ENCODE measurements at regions not wholly inside any gene's neighbourhood (a gene's known extent, or its start where the extent isn't known, plus 50 kb on each side); places are given as distances from the start of the nearest gene placed in this dataset.
"Not testable (repeated sequence)": the region's sequence is repeated elsewhere in the genome, so short reads cannot be mapped to it uniquely, and the experiment has no call there.

- DNase-seq = no peak
- TF ChIP-seq, protein P1, sequence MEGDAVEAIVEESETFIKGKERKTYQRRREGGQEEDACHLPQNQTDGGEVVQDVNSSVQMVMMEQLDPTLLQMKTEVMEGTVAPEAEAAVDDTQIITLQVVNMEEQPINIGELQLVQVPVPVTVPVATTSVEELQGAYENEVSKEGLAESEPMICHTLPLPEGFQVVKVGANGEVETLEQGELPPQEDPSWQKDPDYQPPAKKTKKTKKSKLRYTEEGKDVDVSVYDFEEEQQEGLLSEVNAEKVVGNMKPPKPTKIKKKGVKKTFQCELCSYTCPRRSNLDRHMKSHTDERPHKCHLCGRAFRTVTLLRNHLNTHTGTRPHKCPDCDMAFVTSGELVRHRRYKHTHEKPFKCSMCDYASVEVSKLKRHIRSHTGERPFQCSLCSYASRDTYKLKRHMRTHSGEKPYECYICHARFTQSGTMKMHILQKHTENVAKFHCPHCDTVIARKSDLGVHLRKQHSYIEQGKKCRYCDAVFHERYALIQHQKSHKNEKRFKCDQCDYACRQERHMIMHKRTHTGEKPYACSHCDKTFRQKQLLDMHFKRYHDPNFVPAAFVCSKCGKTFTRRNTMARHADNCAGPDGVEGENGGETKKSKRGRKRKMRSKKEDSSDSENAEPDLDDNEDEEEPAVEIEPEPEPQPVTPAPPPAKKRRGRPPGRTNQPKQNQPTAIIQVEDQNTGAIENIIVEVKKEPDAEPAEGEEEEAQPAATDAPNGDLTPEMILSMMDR (IDR thresholded peaks at IDR 0.05) = no peak
- no peak for TF ChIP-seq POLR2A (IDR thresholded peaks at IDR 0.05)
- no peak overlapping the region for H3K4me3 ChIP-seq (replicated peaks in 1 of 3)
- no peaks in the 10 kb centered on the region for H3K4me1 ChIP-seq
- H3K36me3 ChIP-seq = no peaks in the 10 kb centered on the region
- intact Hi-C loops (cut with DNase I) = no loop called here
- H3K9me3 ChIP-seq = no peaks in the 10 kb centered on the region
- H3K27me3 ChIP-seq = no peaks in the 10 kb centered on the region
- H3K27ac ChIP-seq = no peak overlapping the region
- 69 to 70% methylated on average over 4 of the region's 4 CpGs for WGBS, 2 donors
Measured at GRCh38 chr6:10343320-10343719, 71.6 kb downstream of the TFAP2A start.

- H3K4me1 ChIP-seq = no peaks in the 10 kb centered on the region
- WGBS, 2 donors = 52 to 58% methylated on average over 4 of the region's 4 CpGs
- TF ChIP-seq, protein P1 (IDR thresholded peaks at IDR 0.05) = no peak
- TF ChIP-seq POLR2A (IDR thresholded peaks at IDR 0.05) = no peak
- no peak for DNase-seq
- H3K27me3 ChIP-seq = no peaks in the 10 kb centered on the region
- H3K4me3 ChIP-seq (replicated peaks in 1 of 3) = no peak overlapping the region
- intact Hi-C loops (cut with DNase I) = no loop called here
- no peak overlapping the region for H3K27ac ChIP-seq
- no peaks in the 10 kb centered on the region for H3K9me3 ChIP-seq
- no peaks in the 10 kb centered on the region for H3K36me3 ChIP-seq
Measured at GRCh38 chr6:10341605-10342004, 73.3 kb downstream of the TFAP2A start.

DNA sequence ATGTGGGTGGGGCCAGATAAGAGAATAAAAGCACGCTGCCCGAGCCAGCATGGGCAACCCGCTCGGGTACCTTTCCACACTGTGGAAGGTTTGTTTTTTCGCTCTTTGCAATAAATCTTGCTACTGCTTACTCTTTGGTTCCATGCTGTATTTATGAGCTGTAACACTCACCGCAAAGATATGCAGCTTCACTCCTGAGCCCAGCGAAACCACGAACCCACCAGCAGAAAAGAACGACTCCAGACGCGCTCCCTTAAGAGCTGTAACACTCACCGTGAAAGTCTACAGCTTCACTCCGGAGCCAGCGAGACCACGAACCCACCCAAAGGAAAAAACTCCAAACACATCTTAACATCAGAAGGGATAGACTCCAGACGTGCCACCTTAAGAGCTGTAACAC is 76.7 kb downstream of the TFAP2A start:
- Histone ChIP-seq H3K4me1 (no peaks in the 10 kb centered on the region), H3K27ac (no peak overlapping the region), H3K4me3 (replicated peaks in 1 of 3) (no peak overlapping the region), H3K9me3 (no peaks in the 10 kb centered on the region), H3K27me3 (no peaks in the 10 kb centered on the region), H3K36me3 (no peaks in the 10 kb centered on the region)
- TF ChIP-seq, protein P1 (IDR thresholded peaks at IDR 0.05) = no peak
- TF ChIP-seq POLR2A (IDR thresholded peaks at IDR 0.05) = no peak
- DNase-seq = no peak
- WGBS, 2 donors = 89 to 93% methylated on average over 16 of the region's 16 CpGs
- intact Hi-C loops (cut with DNase I) = no loop called here

DNA sequence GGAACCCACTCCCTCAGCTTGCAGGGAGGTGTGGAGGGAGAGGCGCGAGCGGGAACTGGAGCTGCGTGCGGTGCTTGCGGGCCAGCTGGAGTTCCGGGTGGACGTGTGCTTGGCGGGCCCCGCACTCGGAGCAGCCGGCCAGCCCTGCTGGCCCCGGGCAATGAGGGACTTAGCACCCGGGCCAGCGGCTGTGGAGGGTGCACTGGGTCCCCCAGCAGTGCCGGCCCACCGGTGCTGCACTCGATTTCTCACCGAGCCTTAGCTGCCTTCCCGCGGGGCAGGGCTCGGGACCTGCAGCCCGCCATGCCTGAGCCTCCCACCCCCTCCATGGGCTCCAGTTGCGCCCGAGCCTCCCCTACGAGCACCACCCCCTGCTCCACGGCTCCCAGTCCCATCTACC is 77.5 kb downstream of the TFAP2A start:
- H3K27me3 ChIP-seq; H3K4me1 ChIP-seq; H3K36me3 ChIP-seq; H3K27ac ChIP-seq; intact Hi-C loops (cut with DNase I); H3K9me3 ChIP-seq; DNase-seq; H3K4me3 ChIP-seq (replicated peaks in 1 of 3): not testable (repeated sequence)
- 88 to 96% methylated on average over 17 to 21 of the region's 27 CpGs for WGBS, 2 donors

DNA sequence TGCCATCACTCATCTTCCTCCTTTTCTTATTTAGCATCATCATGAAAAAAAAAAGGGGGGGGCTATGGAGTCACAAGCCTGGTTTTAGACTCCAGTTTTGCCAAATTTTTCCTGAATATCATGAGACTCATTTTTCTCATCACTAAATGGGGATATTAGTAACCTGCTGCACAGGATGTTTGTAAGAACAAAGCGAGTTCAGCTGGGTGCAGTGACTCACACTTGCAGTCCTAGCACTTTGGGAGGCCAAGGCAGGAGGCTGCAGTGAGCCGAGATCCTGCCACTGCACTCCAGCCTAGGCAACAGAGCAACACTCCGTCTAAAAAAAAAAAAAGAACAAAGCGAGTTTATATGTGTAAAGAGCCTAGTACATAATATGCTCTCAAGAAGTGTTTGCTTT is 82.8 kb downstream of the TFAP2A start:
- Histone ChIP-seq H3K36me3 (no peaks in the 10 kb centered on the region), H3K4me3 (replicated peaks in 1 of 3) (no peak overlapping the region), H3K27me3 (no peaks in the 10 kb centered on the region), H3K27ac (no peak overlapping the region), H3K4me1 (no peaks in the 10 kb centered on the region), H3K9me3 (no peaks in the 10 kb centered on the region)
- TF ChIP-seq, protein P1 (IDR thresholded peaks at IDR 0.05) = no peak
- TF ChIP-seq POLR2A (IDR thresholded peaks at IDR 0.05) = no peak
- WGBS, 2 donors = 84 to 89% methylated on average over 4 of the region's 4 CpGs
- intact Hi-C loops (cut with DNase I) = no loop called here
- DNase-seq = no peak
